HG02571 (cell line): ENCODE measurements at regions not wholly inside any gene's neighbourhood (a gene's known extent, or its start where the extent isn't known, plus 50 kb on each side); places are given as distances from the start of the nearest gene placed in this dataset.

Experiments used
- ATAC-seq: cut with Tn5 transposase; IDR thresholded peaks from one replicate; pipeline ENCODE4 v1.9.1; 2021; ENCODE audit warnings: mild to moderate bottlenecking, moderate library complexity; ENCODE audit not compliant: unreplicated experiment

GRCh38 chr18:76579301-76579695, 84.3 kb upstream of the ZNF516 start:
- no peak for ATAC-seq

- no peak for ATAC-seq
Observed at GRCh38 chr18:76578571-76579300, 83.7 kb upstream of the ZNF516 start.

- no peak for ATAC-seq
Observed at GRCh38 chr18:76573325-76574025, 78.4 kb upstream of the ZNF516 start.

- ATAC-seq = no peak
Observed at GRCh38 chr18:76572518-76573247, 77.6 kb upstream of the ZNF516 start.

- no peak for ATAC-seq
Observed at GRCh38 chr18:76571689-76572088, 76.6 kb upstream of the ZNF516 start.

GRCh38 chr18:76570856-76571255, 75.8 kb upstream of the ZNF516 start:
- no peak for ATAC-seq

- no peak for ATAC-seq
Observed at GRCh38 chr18:76569644-76570419, 74.8 kb upstream of the ZNF516 start.

GRCh38 chr18:76568731-76569130, 73.7 kb upstream of the ZNF516 start:
- no peak for ATAC-seq

- no peak for ATAC-seq
Observed at GRCh38 chr18:76567835-76568445, 72.9 kb upstream of the ZNF516 start.

GRCh38 chr18:76566987-76567386, 71.9 kb upstream of the ZNF516 start:
- no peak for ATAC-seq

GRCh38 chr18:76565238-76566173, 70.5 kb upstream of the ZNF516 start:
- ATAC-seq = no peak

- no peak for ATAC-seq
Observed at GRCh38 chr18:76564655-76565237, 69.7 kb upstream of the ZNF516 start.

GRCh38 chr18:76564117-76564516, 69.1 kb upstream of the ZNF516 start:
- ATAC-seq = no peak

- no peak for ATAC-seq
Observed at GRCh38 chr18:76562286-76563122, 67.5 kb upstream of the ZNF516 start.

GRCh38 chr18:76558881-76559667, 64.0 kb upstream of the ZNF516 start:
- ATAC-seq = no peak

GRCh38 chr18:76557026-76557575, 62.1 kb upstream of the ZNF516 start:
- no peak for ATAC-seq

- ATAC-seq = no peak
Observed at GRCh38 chr18:76554547-76555222, 59.6 kb upstream of the ZNF516 start.
